ENCODE measurements at regions not wholly inside any gene's neighbourhood (a gene's known extent, or its start where the extent isn't known, plus 50 kb on each side); places are given as distances from the start of the nearest gene placed in this dataset.

DNA sequence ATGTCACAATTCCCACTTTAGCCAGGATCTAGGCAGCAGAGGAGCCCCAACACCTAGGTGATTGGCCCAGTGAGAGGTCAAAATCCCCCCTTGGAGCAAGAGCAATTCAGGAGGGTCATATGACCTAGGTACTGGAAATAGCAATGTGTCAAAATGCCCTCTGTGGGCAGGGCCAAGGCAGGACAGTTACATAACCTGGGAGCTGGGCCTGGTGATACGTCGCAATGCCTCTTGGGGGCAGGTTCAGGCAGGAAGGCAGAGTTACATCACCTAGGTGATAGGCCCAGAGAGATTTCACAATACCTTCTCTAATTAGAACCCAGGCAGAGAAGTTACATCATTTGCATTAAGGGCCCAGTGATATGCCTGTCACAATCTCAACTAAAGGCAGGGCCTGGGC is 1906.3 kb downstream of the TP53TG3F start:
- no peaks in the 10 kb centered on the region for H3K27me3 ChIP-seq (ENCODE audit: insufficient read depth, low read depth)
- H3K27ac ChIP-seq, result no peak overlapping the region
- no peaks in the 10 kb centered on the region for H4K20me1 ChIP-seq (ENCODE audit: insufficient read depth)
- no peaks in the 10 kb centered on the region for H3K4me1 ChIP-seq (ENCODE audit: low read depth, poor library complexity, severe bottlenecking)
- H3K79me2 ChIP-seq (ENCODE audit: insufficient read depth, low read depth), result no peaks in the 10 kb centered on the region
- H3K4me2 ChIP-seq, result no peak overlapping the region
- H3K4me3 ChIP-seq (IDR thresholded peaks at IDR 0.05; ENCODE audit: insufficient read depth, low read depth, low read length), result no peak overlapping the region
- no peak overlapping the region for H3K9ac ChIP-seq
- no peaks in the 10 kb centered on the region for H3K36me3 ChIP-seq (ENCODE audit: insufficient read depth)
- TF ChIP-seq, protein P1, sequence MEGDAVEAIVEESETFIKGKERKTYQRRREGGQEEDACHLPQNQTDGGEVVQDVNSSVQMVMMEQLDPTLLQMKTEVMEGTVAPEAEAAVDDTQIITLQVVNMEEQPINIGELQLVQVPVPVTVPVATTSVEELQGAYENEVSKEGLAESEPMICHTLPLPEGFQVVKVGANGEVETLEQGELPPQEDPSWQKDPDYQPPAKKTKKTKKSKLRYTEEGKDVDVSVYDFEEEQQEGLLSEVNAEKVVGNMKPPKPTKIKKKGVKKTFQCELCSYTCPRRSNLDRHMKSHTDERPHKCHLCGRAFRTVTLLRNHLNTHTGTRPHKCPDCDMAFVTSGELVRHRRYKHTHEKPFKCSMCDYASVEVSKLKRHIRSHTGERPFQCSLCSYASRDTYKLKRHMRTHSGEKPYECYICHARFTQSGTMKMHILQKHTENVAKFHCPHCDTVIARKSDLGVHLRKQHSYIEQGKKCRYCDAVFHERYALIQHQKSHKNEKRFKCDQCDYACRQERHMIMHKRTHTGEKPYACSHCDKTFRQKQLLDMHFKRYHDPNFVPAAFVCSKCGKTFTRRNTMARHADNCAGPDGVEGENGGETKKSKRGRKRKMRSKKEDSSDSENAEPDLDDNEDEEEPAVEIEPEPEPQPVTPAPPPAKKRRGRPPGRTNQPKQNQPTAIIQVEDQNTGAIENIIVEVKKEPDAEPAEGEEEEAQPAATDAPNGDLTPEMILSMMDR (conservative IDR thresholded peaks at IDR 0.05; ENCODE audit: low read depth, low read length), result no peak
- H2AFZ ChIP-seq (ENCODE audit: low read depth), result no peak overlapping the region

DNA sequence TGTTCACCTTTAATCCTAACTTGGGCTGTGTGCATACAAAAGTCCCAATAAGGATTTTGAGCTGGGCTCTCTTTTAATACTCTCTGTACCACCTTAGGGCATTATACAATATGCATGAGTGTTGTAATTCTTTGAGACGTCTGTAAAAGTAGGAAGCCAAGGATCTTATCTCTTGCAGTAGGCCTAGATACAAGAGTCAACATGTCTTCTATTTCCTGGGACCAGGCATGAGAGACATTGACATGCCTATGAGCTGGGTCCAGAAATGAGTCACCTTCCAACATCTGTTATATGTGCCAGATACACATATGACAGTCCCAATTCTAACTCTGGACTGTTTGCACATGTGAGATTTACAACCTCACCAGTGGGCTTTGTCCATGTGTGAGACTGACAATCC is 1911.2 kb downstream of the TP53TG3F start:
- Histone ChIP-seq H3K4me1 (ENCODE audit: low read depth, poor library complexity, severe bottlenecking) (no peaks in the 10 kb centered on the region), H2AFZ (ENCODE audit: low read depth) (no peak overlapping the region), H3K27me3 (ENCODE audit: insufficient read depth, low read depth) (no peaks in the 10 kb centered on the region)

DNA sequence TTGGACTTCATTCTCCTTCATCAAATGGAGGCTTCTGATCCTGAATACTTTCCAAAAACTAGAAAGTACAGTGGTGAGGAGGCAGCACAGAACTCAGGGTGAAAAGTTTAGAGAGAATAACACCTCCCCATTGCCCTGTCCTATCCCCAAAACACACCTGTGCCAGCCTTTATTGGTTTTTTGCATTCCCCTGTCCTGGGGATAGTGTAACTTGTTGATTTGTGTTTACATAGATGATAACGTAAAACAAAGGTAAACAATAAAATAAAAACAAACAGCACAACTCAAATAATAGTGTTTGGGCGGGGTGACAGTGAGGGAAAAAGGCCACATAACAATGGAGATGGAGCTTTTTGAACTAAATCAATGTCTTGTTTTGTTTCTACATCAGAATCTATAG is 1917.7 kb downstream of the TP53TG3F start:
- no peaks in the 10 kb centered on the region for H3K79me2 ChIP-seq (ENCODE audit: insufficient read depth, low read depth)
- no peaks in the 10 kb centered on the region for H3K36me3 ChIP-seq (ENCODE audit: insufficient read depth)
- no peak overlapping the region for H3K9ac ChIP-seq
- no peaks in the 10 kb centered on the region for H3K27me3 ChIP-seq (ENCODE audit: insufficient read depth, low read depth)
- no peaks in the 10 kb centered on the region for H3K4me1 ChIP-seq (ENCODE audit: low read depth, poor library complexity, severe bottlenecking)
- TF ChIP-seq, protein P1 (conservative IDR thresholded peaks at IDR 0.05; ENCODE audit: low read depth, low read length), result no peak
- H3K4me3 ChIP-seq (IDR thresholded peaks at IDR 0.05; ENCODE audit: insufficient read depth, low read depth, low read length), result no peak overlapping the region
- no peak overlapping the region for H3K27ac ChIP-seq
- no peaks in the 10 kb centered on the region for H4K20me1 ChIP-seq (ENCODE audit: insufficient read depth)
- H3K4me2 ChIP-seq, result no peak overlapping the region
- H2AFZ ChIP-seq (ENCODE audit: low read depth), result no peak overlapping the region

More for the DNA sequence above, 1911.2 kb downstream of the TP53TG3F start:
- Histone ChIP-seq H3K9ac (no peak overlapping the region), H3K4me3 (IDR thresholded peaks at IDR 0.05; ENCODE audit: insufficient read depth, low read depth, low read length) (no peak overlapping the region), H3K36me3 (ENCODE audit: insufficient read depth) (no peaks in the 10 kb centered on the region), H3K27ac (no peak overlapping the region), H3K4me2 (no peak overlapping the region), H4K20me1 (ENCODE audit: insufficient read depth) (no peaks in the 10 kb centered on the region), H3K79me2 (ENCODE audit: insufficient read depth, low read depth) (no peaks in the 10 kb centered on the region)
- TF ChIP-seq, protein P1 (conservative IDR thresholded peaks at IDR 0.05; ENCODE audit: low read depth, low read length), result no peak

DNA sequence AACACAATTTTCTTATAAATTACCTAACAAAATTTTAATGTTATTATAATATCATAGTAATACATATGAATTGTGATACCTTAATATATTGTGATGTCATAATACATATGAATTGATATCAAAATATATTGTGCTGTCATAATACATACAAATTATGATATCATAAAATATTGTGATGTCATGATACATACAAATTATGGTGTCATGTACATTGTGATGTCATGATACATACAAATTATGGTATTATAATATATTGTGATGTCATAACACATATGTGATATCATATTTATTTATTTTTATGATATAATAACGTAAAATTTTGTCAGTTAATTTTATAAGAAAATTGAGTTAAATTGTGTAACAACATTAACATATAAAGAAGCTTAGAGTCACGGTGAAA is 1927.2 kb downstream of the TP53TG3F start:
- Histone ChIP-seq H3K36me3 (ENCODE audit: insufficient read depth) (no peaks in the 10 kb centered on the region), H3K4me2 (no peak overlapping the region), H2AFZ (ENCODE audit: low read depth) (no peak overlapping the region), H4K20me1 (ENCODE audit: insufficient read depth) (no peaks in the 10 kb centered on the region), H3K27ac (no peak overlapping the region), H3K4me3 (IDR thresholded peaks at IDR 0.05; ENCODE audit: insufficient read depth, low read depth, low read length) (no peak overlapping the region), H3K27me3 (ENCODE audit: insufficient read depth, low read depth) (no peaks in the 10 kb centered on the region), H3K9ac (no peak overlapping the region), H3K4me1 (ENCODE audit: low read depth, poor library complexity, severe bottlenecking) (no peaks in the 10 kb centered on the region), H3K79me2 (ENCODE audit: insufficient read depth, low read depth) (no peaks in the 10 kb centered on the region)
- TF ChIP-seq, protein P1 (conservative IDR thresholded peaks at IDR 0.05; ENCODE audit: low read depth, low read length), result no peak

All from KMS-11 (cell line).